ENCODE measurements at regions not wholly inside any gene's neighbourhood (a gene's known extent, or its start where the extent isn't known, plus 50 kb on each side); places are given as distances from the start of the nearest gene placed in this dataset.
"Not testable (repeated sequence)": the region's sequence is repeated elsewhere in the genome, so short reads cannot be mapped to it uniquely, and the experiment has no call there.

DNA sequence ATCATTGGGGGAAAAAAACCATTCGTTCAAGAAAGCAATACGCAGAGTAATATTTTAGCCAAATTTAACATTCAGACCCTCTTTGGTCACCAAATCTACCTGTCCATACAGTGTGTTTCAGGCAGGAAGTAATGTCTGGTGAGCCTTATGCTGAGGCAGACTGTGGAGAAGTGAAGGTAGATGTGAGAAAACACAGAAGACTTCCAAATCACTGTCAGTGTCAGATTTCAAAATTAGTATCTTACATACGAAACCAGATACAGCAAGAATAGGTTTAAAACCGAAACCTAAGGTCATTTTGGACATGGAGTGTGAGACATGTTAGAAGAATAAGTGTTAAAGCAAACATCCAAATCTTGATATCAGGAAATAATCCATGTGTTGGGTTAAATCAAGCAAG, 664.5 kb upstream of the HTR2C start:
- DNase-seq (ENCODE audit: low spot score) = no peak

DNA sequence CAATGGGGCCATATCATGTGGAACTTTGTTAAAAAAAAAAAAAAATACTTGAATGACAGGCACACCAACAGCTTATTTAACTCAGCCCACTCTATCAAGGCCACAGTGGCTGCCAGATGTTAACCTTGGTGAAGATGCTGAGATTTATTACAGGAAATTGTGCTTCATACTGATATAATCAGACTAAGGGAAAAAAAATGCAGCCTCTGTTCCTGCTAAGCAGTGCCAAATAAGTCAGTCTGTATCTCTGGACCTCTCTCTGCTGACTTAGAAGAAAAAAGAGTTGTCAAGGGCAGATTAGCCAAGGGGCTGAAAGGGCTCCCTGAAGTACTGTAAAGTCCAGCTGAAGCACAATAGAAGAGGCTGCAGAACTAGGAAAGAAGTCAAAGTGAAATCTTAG, 677.7 kb upstream of the HTR2C start:
- DNase-seq (ENCODE audit: low spot score) = no peak

GRCh38 chrX:113892891-113893290, 691.0 kb upstream of the HTR2C start:
- DNase-seq (ENCODE audit: low spot score) = no peak

DNA sequence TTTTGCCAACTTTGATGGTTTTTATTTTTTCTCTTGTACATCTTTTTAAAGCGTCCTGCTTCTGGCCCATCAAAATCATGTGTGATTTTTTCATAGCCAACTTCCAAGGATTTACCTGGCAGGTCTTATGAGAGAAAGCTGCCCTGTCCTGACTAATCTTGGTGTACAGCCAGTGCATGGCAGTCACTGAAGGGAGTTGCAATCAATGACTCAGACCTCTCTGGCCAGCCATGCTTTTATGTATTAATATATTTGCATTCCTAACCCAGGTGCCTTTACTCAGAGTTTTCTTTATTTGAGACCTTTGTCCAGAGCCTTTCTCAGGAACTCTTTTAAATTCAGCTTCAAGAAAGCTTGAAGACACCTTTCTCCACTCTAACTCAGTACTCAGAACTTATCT, 691.5 kb upstream of the HTR2C start:
- DNase-seq (ENCODE audit: low spot score) = no peak

DNA sequence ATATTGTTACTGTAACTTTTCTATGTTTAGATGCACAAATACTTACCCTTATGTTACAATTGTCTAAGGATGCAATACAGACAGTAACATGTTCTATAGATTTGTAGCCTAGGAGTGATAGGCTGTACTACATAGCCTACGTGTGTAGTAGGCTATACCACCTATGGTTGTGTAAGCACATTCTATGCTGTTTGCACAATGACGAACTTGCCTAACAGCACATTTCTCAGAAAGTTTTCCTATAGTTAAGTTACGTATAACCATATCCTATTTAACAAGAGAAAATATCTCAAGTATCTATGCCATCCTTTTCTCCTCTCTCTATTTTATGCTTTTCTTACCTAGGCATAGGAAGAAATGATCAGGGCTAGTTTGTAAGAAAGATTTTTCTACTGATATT, 710.8 kb upstream of the HTR2C start:
- DNase-seq (ENCODE audit: low spot score) = no peak

- DNase-seq (ENCODE audit: low spot score) = no peak
Observed at GRCh38 chrX:113868711-113869110, 715.2 kb upstream of the HTR2C start.

- DNase-seq (ENCODE audit: low spot score) = no peak
Observed at GRCh38 chrX:113868177-113868576, 715.7 kb upstream of the HTR2C start.

DNA sequence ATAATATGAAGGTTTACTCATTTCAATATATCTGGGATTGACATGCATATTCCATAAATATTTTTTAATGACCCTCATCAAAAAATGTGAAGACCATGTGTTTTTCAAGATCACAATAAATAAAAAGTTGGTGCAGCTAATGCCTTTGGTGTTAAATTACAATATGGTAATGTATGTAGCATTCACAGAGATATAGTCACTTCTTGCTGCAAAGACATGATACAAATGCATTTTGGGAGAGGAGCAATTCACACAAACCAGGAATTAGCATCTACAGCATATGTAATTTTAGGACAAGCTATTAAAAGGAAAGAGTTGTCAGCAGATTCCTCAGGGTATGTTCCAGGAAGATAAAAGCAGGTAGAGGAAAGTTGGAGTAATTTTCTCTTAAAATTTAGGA, 734.5 kb upstream of the HTR2C start:
- no peak for DNase-seq (ENCODE audit: low spot score)

DNA sequence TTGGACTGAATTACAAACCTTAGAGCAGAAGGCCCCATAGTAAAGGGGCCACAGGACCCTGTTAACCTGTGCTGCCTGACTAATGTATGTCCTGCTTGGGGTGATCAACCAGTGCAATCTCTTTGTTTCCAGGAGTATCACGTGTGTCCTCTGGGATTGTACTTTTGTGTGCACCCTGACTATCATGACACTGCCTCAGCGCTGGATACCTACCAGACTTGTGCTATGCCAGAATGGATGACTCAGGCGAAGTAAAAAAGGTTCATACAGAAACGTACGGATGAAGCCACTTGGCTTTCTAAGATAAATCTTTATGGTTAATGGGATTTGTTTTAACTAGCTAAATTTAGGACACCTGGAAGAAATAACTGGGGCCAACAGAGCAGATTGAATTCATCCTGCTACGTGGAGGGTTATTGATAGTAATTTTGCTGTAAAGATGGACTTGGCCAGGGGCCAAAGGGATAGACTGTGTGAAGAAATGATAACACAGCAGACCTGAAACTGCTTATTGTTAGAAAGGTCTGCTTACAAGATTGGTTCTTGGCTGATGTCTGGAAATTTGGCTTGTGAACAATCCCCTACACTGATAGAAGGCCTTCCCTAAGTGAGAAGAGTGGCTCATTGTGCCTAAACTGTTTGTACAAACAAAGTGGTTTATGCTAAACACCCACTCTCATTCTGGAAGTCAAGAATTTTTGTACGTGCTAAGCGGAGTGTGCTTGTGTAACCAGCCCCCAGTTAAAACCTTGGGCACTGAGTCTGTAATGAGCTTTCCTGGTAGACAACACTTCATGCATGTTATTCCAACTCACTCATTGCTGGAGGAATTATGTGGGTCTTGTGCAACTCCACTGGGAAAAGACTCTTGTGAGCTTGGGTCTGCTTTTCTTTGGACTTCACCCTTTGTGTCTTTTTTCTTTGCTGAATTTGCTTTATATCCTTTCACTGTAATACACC, 750.5 kb upstream of the HTR2C start:
- DNase-seq (ENCODE audit: low spot score) = no peak

- no peak for DNase-seq (ENCODE audit: low spot score)
Observed at GRCh38 chrX:113828470-113828869, 755.4 kb upstream of the HTR2C start.

GRCh38 chrX:113818346-113818745, 765.5 kb upstream of the HTR2C start:
- no peak for DNase-seq (ENCODE audit: low spot score)

DNA sequence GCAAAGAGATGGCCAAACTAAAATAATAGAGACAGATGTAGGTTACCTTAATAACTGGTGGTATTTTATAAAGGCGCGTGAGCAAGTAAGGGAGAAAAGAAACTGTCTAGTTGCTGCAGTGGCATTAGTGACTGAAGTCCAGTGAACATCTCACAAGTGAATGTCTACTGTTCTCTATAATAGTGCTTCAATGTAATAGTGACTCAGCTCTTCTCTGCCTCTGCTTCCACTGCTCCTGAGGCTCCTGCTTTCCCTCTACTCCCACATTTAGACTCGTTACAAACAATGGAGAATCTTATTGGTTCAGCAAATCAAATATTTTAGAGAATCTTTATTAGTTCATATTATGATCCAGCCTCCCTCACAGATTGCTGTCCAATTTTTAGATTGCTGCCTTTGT, 779.1 kb upstream of the HTR2C start:
- DNase-seq (ENCODE audit: low spot score) = no peak

- DNase-seq (ENCODE audit: low spot score) = no peak
Observed at GRCh38 chrX:113804291-113804690, 779.6 kb upstream of the HTR2C start.

DNA sequence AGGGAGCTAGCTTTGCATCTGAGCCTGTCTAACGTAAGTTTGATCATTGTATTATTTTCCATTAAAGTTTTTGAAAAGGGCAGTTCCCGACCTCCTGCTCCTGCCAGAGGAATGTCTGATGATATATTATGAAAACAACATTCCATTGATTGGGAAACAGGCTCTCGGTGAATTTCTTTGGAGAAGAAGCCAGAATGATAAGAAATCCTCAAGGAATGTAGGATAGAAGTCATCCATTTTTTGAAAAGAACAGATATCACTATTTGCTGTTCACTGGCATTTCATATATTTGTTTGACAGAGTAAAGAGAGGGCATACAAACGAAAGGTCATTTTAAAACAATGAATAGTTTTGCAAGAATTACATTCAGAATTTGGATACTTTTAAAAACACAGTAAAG, 781.0 kb upstream of the HTR2C start:
- no peak for DNase-seq (ENCODE audit: low spot score)

DNA sequence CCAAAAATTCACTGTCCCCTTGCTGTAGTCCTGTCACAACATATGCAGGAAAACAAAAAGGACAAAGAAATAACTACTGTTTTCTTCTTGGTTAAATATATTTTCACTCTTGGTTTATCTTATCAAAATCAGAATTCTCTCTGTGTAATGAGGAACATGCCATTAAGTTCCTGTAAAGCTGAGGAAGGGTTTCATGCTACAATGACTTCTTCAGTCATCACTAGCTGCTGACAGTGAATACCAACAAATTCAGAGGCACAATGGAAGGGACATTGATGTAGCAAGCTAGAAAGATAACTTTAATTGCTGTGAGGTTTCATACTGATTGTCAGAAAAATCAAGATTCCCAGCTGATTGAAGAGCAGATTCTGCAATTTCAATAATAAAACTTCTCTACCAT, 782.9 kb upstream of the HTR2C start:
- DNase-seq (ENCODE audit: low spot score) = no peak

GRCh38 chrX:113793563-113793962, 790.3 kb upstream of the HTR2C start:
- DNase-seq (ENCODE audit: low spot score) = no peak

DNA sequence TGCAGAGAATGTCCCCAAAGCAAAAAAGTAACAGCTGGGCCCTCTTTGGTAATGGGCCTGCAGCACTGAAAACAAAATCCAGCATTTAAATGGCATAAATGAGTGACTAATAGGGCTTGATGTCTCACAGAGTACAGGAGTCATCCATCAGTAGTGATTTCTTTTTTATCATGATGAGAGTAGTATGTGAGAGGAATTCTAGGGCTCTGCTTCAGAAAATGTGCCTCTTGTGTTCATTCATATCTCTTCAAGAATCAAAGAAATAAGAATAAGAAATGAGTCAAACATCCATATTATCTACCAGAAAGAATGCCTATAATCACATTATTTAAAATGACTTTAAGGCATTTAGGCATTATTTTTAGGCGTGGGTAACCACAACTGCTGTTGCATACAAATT, 792.9 kb upstream of the HTR2C start:
- no peak for DNase-seq (ENCODE audit: low spot score)

DNA sequence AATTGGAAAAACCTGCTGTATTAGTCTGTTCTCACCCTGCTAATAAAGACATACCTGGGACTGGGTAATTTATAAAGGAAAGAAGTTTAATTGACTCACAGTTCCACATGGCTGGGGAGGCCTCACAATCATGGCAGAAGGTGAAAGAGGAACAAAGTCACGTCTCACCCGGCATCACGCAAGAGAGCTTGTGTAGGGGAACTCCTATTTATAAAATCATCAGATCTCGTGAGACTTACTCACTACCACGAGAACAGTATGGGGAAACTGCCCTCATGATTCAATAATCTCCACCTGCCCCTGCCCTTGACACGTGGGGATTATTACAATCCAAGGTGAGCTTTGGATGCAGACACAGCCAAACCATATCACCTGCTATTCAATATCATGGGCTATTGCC, 799.1 kb upstream of the HTR2C start:
- DNase-seq (ENCODE audit: low spot score) = not testable (repeated sequence)

GRCh38 chrX:113770806-113771205, 813.1 kb upstream of the HTR2C start:
- no peak for DNase-seq (ENCODE audit: low spot score)

- no peak for DNase-seq (ENCODE audit: low spot score)
Observed at GRCh38 chrX:113770071-113770470, 813.8 kb upstream of the HTR2C start.

DNA sequence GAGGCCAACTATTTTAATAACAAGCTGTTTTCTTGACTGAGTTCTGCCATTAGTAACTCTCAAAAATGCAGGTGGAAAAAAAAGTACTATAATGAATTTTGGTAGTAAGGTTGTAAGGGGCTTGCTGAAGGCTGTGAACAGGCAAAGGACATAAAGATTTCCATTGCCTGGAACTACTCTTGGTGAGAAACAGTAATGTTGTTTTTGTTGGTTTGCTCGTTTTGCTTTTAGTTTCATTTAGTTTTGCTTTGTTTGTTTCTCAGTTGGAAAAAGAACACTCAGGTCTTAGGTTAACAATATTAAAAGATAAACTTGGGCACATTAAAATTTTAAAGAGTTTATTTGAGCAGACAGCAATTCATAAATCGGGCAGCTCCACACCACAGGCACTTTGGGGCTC, 824.5 kb upstream of the HTR2C start:
- DNase-seq (ENCODE audit: low spot score) = no peak

- no peak for DNase-seq (ENCODE audit: low spot score)
Observed at GRCh38 chrX:113747274-113747973, 836.5 kb upstream of the HTR2C start.

GRCh38 chrX:113743069-113743468, 840.8 kb upstream of the HTR2C start:
- no peak for DNase-seq (ENCODE audit: low spot score)
